ENCODE measurements at regions not wholly inside any gene's neighbourhood (a gene's known extent, or its start where the extent isn't known, plus 50 kb on each side); places are given as distances from the start of the nearest gene placed in this dataset.

- TF ChIP-seq, protein P1, sequence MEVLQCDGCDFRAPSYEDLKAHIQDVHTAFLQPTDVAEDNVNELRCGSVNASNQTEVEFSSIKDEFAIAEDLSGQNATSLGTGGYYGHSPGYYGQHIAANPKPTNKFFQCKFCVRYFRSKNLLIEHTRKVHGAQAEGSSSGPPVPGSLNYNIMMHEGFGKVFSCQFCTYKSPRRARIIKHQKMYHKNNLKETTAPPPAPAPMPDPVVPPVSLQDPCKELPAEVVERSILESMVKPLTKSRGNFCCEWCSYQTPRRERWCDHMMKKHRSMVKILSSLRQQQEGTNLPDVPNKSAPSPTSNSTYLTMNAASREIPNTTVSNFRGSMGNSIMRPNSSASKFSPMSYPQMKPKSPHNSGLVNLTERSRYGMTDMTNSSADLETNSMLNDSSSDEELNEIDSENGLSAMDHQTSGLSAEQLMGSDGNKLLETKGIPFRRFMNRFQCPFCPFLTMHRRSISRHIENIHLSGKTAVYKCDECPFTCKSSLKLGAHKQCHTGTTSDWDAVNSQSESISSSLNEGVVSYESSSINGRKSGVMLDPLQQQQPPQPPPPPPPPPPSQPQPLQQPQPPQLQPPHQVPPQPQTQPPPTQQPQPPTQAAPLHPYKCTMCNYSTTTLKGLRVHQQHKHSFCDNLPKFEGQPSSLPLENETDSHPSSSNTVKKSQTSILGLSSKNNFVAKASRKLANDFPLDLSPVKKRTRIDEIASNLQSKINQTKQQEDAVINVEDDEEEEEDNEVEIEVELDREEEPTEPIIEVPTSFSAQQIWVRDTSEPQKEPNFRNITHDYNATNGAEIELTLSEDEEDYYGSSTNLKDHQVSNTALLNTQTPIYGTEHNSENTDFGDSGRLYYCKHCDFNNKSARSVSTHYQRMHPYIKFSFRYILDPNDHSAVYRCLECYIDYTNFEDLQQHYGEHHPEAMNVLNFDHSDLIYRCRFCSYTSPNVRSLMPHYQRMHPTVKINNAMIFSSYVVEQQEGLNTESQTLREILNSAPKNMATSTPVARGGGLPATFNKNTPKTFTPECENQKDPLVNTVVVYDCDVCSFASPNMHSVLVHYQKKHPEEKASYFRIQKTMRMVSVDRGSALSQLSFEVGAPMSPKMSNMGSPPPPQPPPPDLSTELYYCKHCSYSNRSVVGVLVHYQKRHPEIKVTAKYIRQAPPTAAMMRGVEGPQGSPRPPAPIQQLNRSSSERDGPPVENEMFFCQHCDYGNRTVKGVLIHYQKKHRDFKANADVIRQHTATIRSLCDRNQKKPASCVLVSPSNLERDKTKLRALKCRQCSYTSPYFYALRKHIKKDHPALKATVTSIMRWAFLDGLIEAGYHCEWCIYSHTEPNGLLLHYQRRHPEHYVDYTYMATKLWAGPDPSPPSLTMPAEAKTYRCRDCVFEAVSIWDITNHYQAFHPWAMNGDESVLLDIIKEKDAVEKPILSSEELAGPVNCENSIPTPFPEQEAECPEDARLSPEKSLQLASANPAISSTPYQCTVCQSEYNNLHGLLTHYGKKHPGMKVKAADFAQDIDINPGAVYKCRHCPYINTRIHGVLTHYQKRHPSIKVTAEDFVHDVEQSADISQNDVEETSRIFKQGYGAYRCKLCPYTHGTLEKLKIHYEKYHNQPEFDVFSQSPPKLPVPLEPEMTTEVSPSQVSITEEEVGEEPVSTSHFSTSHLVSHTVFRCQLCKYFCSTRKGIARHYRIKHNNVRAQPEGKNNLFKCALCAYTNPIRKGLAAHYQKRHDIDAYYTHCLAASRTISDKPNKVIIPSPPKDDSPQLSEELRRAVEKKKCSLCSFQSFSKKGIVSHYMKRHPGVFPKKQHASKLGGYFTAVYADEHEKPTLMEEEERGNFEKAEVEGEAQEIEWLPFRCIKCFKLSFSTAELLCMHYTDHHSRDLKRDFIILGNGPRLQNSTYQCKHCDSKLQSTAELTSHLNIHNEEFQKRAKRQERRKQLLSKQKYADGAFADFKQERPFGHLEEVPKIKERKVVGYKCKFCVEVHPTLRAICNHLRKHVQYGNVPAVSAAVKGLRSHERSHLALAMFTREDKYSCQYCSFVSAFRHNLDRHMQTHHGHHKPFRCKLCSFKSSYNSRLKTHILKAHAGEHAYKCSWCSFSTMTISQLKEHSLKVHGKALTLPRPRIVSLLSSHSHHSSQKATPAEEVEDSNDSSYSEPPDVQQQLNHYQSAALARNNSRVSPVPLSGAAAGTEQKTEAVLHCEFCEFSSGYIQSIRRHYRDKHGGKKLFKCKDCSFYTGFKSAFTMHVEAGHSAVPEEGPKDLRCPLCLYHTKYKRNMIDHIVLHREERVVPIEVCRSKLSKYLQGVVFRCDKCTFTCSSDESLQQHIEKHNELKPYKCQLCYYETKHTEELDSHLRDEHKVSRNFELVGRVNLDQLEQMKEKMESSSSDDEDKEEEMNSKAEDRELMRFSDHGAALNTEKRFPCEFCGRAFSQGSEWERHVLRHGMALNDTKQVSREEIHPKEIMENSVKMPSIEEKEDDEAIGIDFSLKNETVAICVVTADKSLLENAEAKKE (CRISPR knock-in tag; IDR thresholded peaks at IDR 0.05): no peak
Measured at GRCh38 chr3:159319156-159319555, 517.3 kb downstream of the MFSD1 start (continued).

GRCh38 chr3:159322322-159322939 lies 520.6 kb downstream of the MFSD1 start:
- no peaks in the 10 kb centered on the region for H4K20me1 ChIP-seq (replicated peaks; ENCODE audit: insufficient read depth)
- no peak overlapping the region for H3K27ac ChIP-seq (ENCODE audit: low read depth)
- ATAC-seq (peak; percentile 99), DNase-seq (ENCODE audit: low spot score) (peak; percentile 76)
- no peak overlapping the region for H3K27ac Mint-ChIP-seq
- TF ChIP-seq, protein P2, sequence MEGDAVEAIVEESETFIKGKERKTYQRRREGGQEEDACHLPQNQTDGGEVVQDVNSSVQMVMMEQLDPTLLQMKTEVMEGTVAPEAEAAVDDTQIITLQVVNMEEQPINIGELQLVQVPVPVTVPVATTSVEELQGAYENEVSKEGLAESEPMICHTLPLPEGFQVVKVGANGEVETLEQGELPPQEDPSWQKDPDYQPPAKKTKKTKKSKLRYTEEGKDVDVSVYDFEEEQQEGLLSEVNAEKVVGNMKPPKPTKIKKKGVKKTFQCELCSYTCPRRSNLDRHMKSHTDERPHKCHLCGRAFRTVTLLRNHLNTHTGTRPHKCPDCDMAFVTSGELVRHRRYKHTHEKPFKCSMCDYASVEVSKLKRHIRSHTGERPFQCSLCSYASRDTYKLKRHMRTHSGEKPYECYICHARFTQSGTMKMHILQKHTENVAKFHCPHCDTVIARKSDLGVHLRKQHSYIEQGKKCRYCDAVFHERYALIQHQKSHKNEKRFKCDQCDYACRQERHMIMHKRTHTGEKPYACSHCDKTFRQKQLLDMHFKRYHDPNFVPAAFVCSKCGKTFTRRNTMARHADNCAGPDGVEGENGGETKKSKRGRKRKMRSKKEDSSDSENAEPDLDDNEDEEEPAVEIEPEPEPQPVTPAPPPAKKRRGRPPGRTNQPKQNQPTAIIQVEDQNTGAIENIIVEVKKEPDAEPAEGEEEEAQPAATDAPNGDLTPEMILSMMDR (conservative IDR thresholded peaks at IDR 0.05; ENCODE audit: low read depth in 2 of 2): peak; percentile 94 to 97
- no peak for TF ChIP-seq JUNB (IDR thresholded peaks at IDR 0.05; ENCODE audit: unreplicated experiment)
- H3K36me3 ChIP-seq (ENCODE audit: insufficient read depth): no peaks in the 10 kb centered on the region
- no peaks in the 10 kb centered on the region for H3K9me3 Mint-ChIP-seq
- no peak overlapping the region for H3K4me3 ChIP-seq
- no peaks in the 10 kb centered on the region for H3K9me2 ChIP-seq (ENCODE audit: insufficient read depth)
- no peak overlapping the region for H3K4me2 ChIP-seq
- H3K79me2 ChIP-seq (replicated peaks; ENCODE audit: insufficient read depth): no peaks in the 10 kb centered on the region
- H3K36me3 Mint-ChIP-seq (ENCODE audit: low read depth): no peaks in the 10 kb centered on the region
- no peaks in the 10 kb centered on the region for H3K4me1 Mint-ChIP-seq
- no peaks in the 10 kb centered on the region for H3K27me3 ChIP-seq (ENCODE audit: insufficient read depth)
- H3K4me1 ChIP-seq (ENCODE audit: insufficient read depth): no peaks in the 10 kb centered on the region
- no peaks in the 10 kb centered on the region for H3F3A ChIP-seq (replicated peaks; ENCODE audit: low read depth)
- H3K4me3 Mint-ChIP-seq: no peak overlapping the region
- H3K27me3 Mint-ChIP-seq (ENCODE audit: insufficient read depth, low read depth, poor library complexity): no peaks in the 10 kb centered on the region
- H2AFZ ChIP-seq: 0 out of 2 replicates have a peak overlapping the region, but pooled peaks have one; percentile 12
